Breast epithelium (tissue), 3 donors: ENCODE measurements at regions not wholly inside any gene's neighbourhood (a gene's known extent, or its start where the extent isn't known, plus 50 kb on each side); places are given as distances from the start of the nearest gene placed in this dataset.

Experiments
- CTCF ChIP-seq, 3 donors: fragments of 450-650 bp; IDR thresholded peaks; one replicate each; pipeline ENCODE4 v1.5.1; 2016 to 2017; ENCODE audit warnings: antibody characterized with exemption in 3 of 3, mild to moderate bottlenecking in 3 of 3, moderate library complexity in 3 of 3
- POLR2A ChIP-seq: fragments of 450-650 bp; IDR thresholded peaks from one replicate; pipeline ENCODE4 v1.6.1; 2016; ENCODE audit warnings: antibody characterized with exemption, mild to moderate bottlenecking, moderate library complexity
- POLR2AphosphoS5 ChIP-seq, 3 donors: sonication (generic); formaldehyde crosslinking; IDR thresholded peaks; one replicate each; pipeline ENCODE4 v1.6.1; 2017; ENCODE audit warnings: antibody characterized with exemption in 3 of 3

- TF ChIP-seq CTCF (IDR thresholded peaks at IDR 0.05) (no peak), POLR2A (no peak), POLR2AphosphoS5 (IDR thresholded peaks at IDR 0.05) (no peak)
These were observed 110.0 kb upstream of the ARPP21 start for GRCh38 chr3:35529337-35529736.
